Cardiac muscle cell (in vitro differentiated cells and primary cell): ENCODE measurements at regions not wholly inside any gene's neighbourhood (a gene's known extent, or its start where the extent isn't known, plus 50 kb on each side); places are given as distances from the start of the nearest gene placed in this dataset.

Source experiments
- DNase-seq, 2 donors: peaks; one replicate each; pipeline versions ENCODE4 v3.0.0 to v3.0.0-alpha.2; 2010 to 2017; ENCODE audit warnings: low read depth in 1 of 2, low spot score in 1 of 2
- H3K27ac ChIP-seq: fragments of 200-600 bp; sonication (generic); 2 replicates; pipeline ENCODE4 v1.5.1; 2016
- H3K27me3 ChIP-seq: fragments of 200-600 bp; sonication (generic); 2 replicates; pipeline ENCODE4 v1.6.0; 2016; ENCODE audit warnings: control low read depth
- H3K36me3 ChIP-seq: fragments of 200-600 bp; sonication (generic); 2 replicates; pipeline ENCODE4 v1.5.1; 2016; ENCODE audit warnings: control low read depth
- H3K4me1 ChIP-seq: fragments of 200-600 bp; sonication (generic); 2 replicates; pipeline ENCODE4 v1.8.1; 2017; ENCODE audit warnings: low read depth, mild to moderate bottlenecking, mixed run types
- H3K4me3 ChIP-seq: fragments of 200-600 bp; sonication (generic); 2 replicates; pipeline ENCODE4 v1.5.1; 2016; ENCODE audit warnings: mild to moderate bottlenecking
- H3K9me3 ChIP-seq: fragments of 200-600 bp; sonication (generic); 2 replicates; pipeline ENCODE4 v1.5.1; 2017; ENCODE audit warnings: low read depth, mild to moderate bottlenecking, control low read depth
- CTCF ChIP-seq: IDR thresholded peaks from 2 replicates; pipeline ENCODE4 v1.5.1; 2012; ENCODE audit warnings: low read depth, mild to moderate bottlenecking, low read length

DNA sequence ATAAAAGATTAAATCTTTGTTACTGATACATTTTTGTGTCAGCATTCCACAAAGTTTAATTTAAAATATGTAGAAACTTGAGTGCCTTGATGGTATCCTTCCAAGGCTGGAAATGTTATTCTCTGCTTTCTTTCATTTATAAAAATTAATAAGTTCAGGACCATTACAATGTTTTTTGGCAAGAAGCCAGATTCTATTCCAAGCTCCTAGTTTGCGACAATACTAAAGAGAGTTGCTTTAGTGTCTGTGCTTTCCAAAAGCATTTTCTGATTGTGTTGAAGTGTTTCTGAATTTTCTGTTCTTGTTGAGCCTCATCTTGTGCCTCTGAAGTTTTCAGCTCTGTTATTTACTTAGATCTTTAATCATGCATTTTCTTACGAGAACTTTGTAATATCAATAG lies 516.2 kb downstream of the KCTD8 start:
- Histone ChIP-seq H3K27me3 (no peaks in the 10 kb centered on the region), H3K36me3 (no peaks in the 10 kb centered on the region), H3K9me3 (no peaks in the 10 kb centered on the region), H3K4me1 (no peaks in the 10 kb centered on the region), H3K27ac (no peak overlapping the region), H3K4me3 (no peak overlapping the region)
- DNase-seq, result peak in 1 of 2 donors; percentile 2
- no peak for TF ChIP-seq CTCF

- H3K4me3 ChIP-seq, result no peak overlapping the region
- H3K9me3 ChIP-seq, result no peaks in the 10 kb centered on the region
- no peak overlapping the region for H3K27ac ChIP-seq
- H3K27me3 ChIP-seq, result no peaks in the 10 kb centered on the region
- no peak for TF ChIP-seq CTCF
- no peak for DNase-seq
- H3K36me3 ChIP-seq, result no peaks in the 10 kb centered on the region
- no peaks in the 10 kb centered on the region for H3K4me1 ChIP-seq
Observed at GRCh38 chr4:43943998-43944397, 504.6 kb downstream of the KCTD8 start.

- no peak for TF ChIP-seq CTCF
- DNase-seq, result no peak
- Histone ChIP-seq H3K36me3 (no peaks in the 10 kb centered on the region), H3K27ac (no peak overlapping the region), H3K9me3 (no peaks in the 10 kb centered on the region), H3K4me1 (no peaks in the 10 kb centered on the region), H3K4me3 (no peak overlapping the region), H3K27me3 (no peaks in the 10 kb centered on the region)
Observed at GRCh38 chr4:43959976-43960375, 488.6 kb downstream of the KCTD8 start.

DNA sequence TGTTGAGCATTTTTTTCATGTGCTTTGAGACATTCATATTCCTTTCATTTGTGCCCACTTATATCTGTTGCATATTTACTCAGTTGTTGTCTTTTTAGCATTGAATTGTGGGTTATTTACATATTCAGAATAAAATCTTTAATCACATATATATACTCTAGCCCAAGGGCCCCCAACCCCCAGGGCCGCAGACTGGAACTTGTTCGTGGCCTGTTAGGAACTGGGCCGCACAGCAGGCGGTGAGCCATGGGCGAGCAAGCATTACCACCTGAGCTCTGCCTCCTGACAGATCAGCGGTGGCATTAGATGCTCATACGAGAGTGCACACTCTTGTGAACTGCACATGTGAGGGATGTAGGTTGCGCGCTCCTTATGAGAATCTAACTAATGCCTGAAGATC lies 480.6 kb downstream of the KCTD8 start:
- H3K27me3 ChIP-seq, result no peaks in the 10 kb centered on the region
- no peak for DNase-seq

DNA sequence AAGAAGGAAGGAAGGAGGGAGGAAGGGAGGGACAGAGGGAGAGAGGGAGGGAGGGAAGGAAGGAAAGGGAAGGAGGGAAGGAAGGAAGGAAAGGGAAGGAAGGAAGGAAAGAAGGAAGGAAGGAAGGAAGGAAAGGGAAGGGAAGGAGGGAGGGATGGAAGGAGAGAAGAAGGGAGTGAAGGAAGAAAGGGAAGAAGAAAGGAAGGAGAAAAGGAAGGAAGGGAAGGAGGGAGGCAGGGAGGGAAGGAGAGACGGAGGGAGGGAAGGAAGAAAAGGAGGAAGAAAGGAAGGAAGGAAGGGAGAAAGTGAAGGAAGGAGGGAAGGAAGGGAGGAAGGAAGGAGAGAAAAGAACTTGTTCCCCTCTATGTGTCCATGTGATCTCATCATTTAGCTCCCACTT lies 465.0 kb downstream of the KCTD8 start:
- no peak for DNase-seq
- no peak for TF ChIP-seq CTCF
- Histone ChIP-seq H3K9me3 (no peaks in the 10 kb centered on the region), H3K4me3 (no peak overlapping the region), H3K4me1 (no peaks in the 10 kb centered on the region), H3K27me3 (no peaks in the 10 kb centered on the region), H3K27ac (no peak overlapping the region), H3K36me3 (no peaks in the 10 kb centered on the region)

More for the DNA sequence above, 480.6 kb downstream of the KCTD8 start:
- Histone ChIP-seq H3K4me3 (no peak overlapping the region), H3K27ac (no peak overlapping the region), H3K4me1 (no peaks in the 10 kb centered on the region), H3K36me3 (no peaks in the 10 kb centered on the region), H3K9me3 (no peaks in the 10 kb centered on the region)
- TF ChIP-seq CTCF, result no peak

DNA sequence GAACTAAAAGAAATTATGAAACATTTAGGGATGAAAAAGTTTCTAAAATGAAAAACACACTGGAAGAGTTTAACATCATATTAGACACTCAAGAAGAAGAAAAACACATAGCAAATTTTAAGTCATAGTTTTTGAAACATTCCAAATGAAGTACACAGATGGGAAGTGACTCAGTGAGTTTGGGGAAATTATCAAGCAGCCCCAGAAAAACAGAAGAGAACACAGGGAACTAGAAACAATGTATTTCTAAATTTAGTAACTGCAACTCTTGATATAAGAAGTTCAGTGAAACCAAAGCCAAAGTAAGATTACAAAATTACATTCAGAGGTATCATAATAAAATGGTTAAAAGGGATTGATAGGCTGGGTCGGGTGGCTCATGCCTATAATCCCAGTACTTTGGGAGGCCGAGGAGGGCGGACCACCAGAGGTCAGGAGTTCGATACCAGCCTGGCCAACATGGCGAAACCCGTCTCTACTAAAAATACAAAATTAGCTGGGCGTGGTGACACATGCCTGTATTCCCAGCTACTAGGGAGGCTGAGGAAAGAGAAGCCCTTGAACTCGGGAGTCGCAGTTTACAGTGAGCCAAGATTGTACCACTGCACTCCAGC lies 461.2 kb downstream of the KCTD8 start:
- no peak for TF ChIP-seq CTCF
- no peak for DNase-seq
- Histone ChIP-seq H3K27me3 (no peaks in the 10 kb centered on the region), H3K4me1 (no peaks in the 10 kb centered on the region), H3K27ac (no peak overlapping the region), H3K9me3 (no peaks in the 10 kb centered on the region), H3K36me3 (no peaks in the 10 kb centered on the region), H3K4me3 (no peak overlapping the region)
